GM12878 (cell line): ENCODE measurements at regions not wholly inside any gene's neighbourhood (a gene's known extent, or its start where the extent isn't known, plus 50 kb on each side); places are given as distances from the start of the nearest gene placed in this dataset.

Source experiments
- JUND ChIP-seq: IDR thresholded peaks from 2 replicates; pipeline ENCODE4 v1.6.1; 2012; ENCODE audit warnings: low read depth, mild to moderate bottlenecking, low read length, improper control_type of control experiment, moderate library complexity
- REST ChIP-seq: IDR thresholded peaks from 2 replicates; pipeline ENCODE4 v1.6.1; 2012; ENCODE audit warnings: mild to moderate bottlenecking, low read depth, low read length

DNA sequence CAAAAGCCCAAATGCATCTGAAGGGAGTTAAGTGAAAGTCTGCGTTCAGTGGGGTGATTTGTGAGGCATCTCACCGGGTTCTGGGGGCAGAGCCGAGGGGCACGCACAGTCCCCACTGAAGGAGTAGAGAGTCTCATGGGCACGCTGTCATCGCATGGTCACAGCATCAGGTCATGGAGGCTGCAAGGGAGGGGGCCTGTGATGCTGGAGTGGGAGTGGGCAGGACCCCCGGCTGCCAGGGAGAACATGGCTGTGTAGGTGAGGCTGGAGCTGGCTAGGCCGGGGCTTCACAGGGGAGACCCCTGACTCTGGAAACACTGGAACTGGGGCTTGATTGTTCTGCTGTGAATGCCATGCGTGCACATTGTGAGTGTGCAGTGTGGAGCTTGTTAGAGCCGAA, 360.5 kb downstream of the IRX2 start:
- TF ChIP-seq JUND (no peak), REST (no peak)
